ENCODE measurements at regions not wholly inside any gene's neighbourhood (a gene's known extent, or its start where the extent isn't known, plus 50 kb on each side); places are given as distances from the start of the nearest gene placed in this dataset.

- TF ChIP-seq CTCF (IDR thresholded peaks at IDR 0.05), result no peak
- TF ChIP-seq POLR2A (IDR thresholded peaks at IDR 0.05), result no peak
- WGBS (ENCODE audit: insufficient coverage, low coverage, low lambda C conversion rate, missing lambda C conversion rate), result 43% methylated on average over 4 of the region's 7 CpGs
- intact Hi-C loops (cut with DNase I), result no loop called here
- Histone ChIP-seq H3K4me1 (no peaks in the 10 kb centered on the region), H3K9me3 (no peaks in the 10 kb centered on the region), H3K27ac (no peak overlapping the region), H3K27me3 (no peaks in the 10 kb centered on the region), H3K4me3 (no peak overlapping the region), H3K36me3 (no peaks in the 10 kb centered on the region)
- DNase-seq (no peak), ATAC-seq (no peak)
Measured at GRCh38 chr1:5465281-5465711, 526.9 kb downstream of the NPHP4 start.

- intact Hi-C loops (cut with DNase I), result no loop called here
- DNase-seq (no peak), ATAC-seq (no peak)
- 68% methylated on average over 6 of the region's 11 CpGs for WGBS (ENCODE audit: insufficient coverage, low coverage, low lambda C conversion rate, missing lambda C conversion rate)
- Histone ChIP-seq H3K27me3 (no peaks in the 10 kb centered on the region), H3K36me3 (no peaks in the 10 kb centered on the region), H3K9me3 (no peaks in the 10 kb centered on the region), H3K27ac (no peak overlapping the region), H3K4me3 (no peak overlapping the region), H3K4me1 (no peaks in the 10 kb centered on the region)
- TF ChIP-seq CTCF (IDR thresholded peaks at IDR 0.05) (no peak), POLR2A (IDR thresholded peaks at IDR 0.05) (no peak)
Measured at GRCh38 chr1:5464366-5464765, 527.9 kb downstream of the NPHP4 start.

GRCh38 chr1:5460974-5461373, 531.3 kb downstream of the NPHP4 start:
- intact Hi-C loops (cut with DNase I), result no loop called here
- DNase-seq (no peak), ATAC-seq (no peak)
- Histone ChIP-seq H3K27me3 (no peaks in the 10 kb centered on the region), H3K4me1 (no peaks in the 10 kb centered on the region), H3K27ac (no peak overlapping the region), H3K9me3 (no peaks in the 10 kb centered on the region), H3K36me3 (no peaks in the 10 kb centered on the region), H3K4me3 (no peak overlapping the region)
- 43% methylated on average over 3 of the region's 5 CpGs for WGBS (ENCODE audit: insufficient coverage, low coverage, low lambda C conversion rate, missing lambda C conversion rate)
- TF ChIP-seq POLR2A (IDR thresholded peaks at IDR 0.05) (no peak), CTCF (IDR thresholded peaks at IDR 0.05) (no peak)

- H3K27ac ChIP-seq, result no peak overlapping the region
- 64% methylated on average over 8 of the region's 11 CpGs for WGBS (ENCODE audit: insufficient coverage, low coverage, low lambda C conversion rate, missing lambda C conversion rate)
- no peaks in the 10 kb centered on the region for H3K27me3 ChIP-seq
- no peaks in the 10 kb centered on the region for H3K9me3 ChIP-seq
- ATAC-seq (no peak), DNase-seq (no peak)
- TF ChIP-seq CTCF (IDR thresholded peaks at IDR 0.05), result no peak
- TF ChIP-seq POLR2A (IDR thresholded peaks at IDR 0.05), result no peak
- no peak overlapping the region for H3K4me3 ChIP-seq
- no peaks in the 10 kb centered on the region for H3K4me1 ChIP-seq
- intact Hi-C loops (cut with DNase I), result no loop called here
- H3K36me3 ChIP-seq, result no peaks in the 10 kb centered on the region
Measured at GRCh38 chr1:5459839-5460610, 532.2 kb downstream of the NPHP4 start.

Data from right lobe of liver (tissue), 6 donors.